CD1c-positive myeloid dendritic cell (primary cell): ENCODE measurements at regions not wholly inside any gene's neighbourhood (a gene's known extent, or its start where the extent isn't known, plus 50 kb on each side); places are given as distances from the start of the nearest gene placed in this dataset.
A peak's percentile ranks its signal among the peaks of the same experiment; 100 is the strongest.

Source experiments
- DNase-seq: peaks from one replicate; pipeline ENCODE4 v3.0.0-alpha.2; 2016; ENCODE audit errors: extremely low spot score

DNA sequence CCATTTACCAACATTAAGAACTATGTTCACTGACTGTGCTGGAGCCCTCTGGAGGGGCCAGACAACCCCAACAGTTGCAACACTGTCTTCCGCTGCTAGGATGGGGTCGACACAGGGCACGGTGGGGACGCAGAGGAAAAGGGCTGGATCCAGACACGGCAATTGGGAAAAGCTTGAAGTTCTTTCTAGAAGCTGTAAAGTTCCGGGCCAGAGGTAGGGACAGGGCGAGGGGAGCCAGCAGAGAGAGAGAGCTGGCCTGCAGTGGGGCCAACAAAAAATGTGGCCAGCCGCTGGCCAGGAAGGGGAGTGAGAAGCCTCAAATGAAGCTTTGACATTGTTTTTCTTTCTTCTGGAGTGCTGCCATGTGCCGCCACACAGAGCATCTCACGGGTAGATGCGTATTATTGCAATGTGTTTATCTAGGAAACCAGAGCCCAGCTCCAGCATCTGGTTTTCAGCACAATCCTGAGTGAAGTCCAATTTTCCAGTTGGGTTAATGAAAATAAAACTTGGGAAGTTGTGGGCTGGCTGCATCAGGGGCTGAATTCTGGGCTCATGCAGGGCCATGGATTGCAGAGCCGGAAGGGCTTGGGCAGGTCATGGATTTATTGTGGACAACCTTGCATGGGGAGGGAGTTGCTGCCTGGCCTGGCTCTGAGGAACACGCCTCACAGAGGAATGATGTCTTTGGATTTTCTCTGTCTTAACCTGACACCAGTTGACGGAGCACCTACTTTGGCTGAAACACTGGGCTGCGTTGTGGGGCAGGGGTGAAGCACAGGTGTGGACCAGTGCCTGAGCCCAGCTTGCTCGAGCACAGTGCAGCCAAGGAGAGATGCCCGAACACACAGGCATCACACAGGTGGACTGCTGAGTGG, 67.6 kb upstream of the AMPD3 start:
- no peak for DNase-seq

DNA sequence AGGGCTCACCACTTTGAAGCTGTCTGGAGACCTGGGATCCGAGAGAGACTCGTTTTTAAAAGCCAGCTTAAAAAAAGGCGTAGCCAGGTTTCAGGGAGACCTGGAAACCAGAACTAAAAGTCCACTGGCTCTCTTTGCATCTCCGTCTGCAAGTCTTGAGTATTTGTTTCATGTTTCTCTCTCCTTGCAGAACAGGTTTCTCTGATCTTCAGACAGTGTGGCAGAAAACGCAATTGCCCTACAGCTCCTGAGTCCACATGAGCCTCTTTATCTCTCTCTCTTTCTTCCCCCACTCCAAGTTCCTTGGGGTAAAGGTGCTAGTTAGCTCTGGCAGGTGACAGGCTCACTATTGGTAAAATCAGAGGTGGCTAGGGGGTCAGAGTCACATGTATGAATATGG, 67.0 kb upstream of the AMPD3 start:
- no peak for DNase-seq

DNA sequence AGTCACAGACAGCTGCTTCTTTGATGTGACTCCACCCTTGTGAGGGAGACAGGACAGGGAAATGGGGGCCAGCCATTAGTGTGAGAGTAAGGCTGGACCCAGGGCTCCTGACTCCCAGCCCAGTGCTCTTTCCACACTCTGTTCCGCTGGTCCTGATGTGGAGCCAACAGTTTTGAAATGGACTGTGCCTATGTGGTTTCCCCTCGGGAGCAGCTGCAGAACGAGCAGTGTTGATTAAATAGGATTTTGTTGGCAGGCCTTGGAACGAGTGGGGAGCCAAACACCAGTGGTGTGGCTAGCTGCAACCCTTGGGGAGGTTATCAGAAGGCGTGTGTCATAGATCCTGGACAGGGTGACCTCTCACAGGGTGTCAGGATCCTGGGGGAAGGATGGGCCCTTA, 66.5 kb upstream of the AMPD3 start:
- no peak for DNase-seq

DNA sequence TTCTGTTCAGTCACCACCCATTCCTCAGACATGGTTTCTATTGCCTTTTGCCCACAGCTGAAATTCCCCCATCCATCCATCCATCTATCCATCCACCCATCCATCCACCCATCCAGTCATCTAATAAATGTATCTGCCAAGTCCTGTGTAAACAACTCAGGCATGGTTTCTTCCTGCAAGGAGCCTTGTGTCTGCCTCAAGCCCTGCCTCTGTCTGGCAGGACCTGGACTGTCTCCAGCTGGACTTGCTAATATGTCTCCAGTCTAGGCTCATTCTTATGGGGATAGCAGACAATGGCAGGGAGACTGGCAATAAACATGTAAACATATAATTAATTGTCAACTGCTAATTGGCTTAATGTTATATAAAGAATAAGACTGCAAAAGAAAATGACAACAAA, 64.7 kb upstream of the AMPD3 start:
- no peak for DNase-seq

DNA sequence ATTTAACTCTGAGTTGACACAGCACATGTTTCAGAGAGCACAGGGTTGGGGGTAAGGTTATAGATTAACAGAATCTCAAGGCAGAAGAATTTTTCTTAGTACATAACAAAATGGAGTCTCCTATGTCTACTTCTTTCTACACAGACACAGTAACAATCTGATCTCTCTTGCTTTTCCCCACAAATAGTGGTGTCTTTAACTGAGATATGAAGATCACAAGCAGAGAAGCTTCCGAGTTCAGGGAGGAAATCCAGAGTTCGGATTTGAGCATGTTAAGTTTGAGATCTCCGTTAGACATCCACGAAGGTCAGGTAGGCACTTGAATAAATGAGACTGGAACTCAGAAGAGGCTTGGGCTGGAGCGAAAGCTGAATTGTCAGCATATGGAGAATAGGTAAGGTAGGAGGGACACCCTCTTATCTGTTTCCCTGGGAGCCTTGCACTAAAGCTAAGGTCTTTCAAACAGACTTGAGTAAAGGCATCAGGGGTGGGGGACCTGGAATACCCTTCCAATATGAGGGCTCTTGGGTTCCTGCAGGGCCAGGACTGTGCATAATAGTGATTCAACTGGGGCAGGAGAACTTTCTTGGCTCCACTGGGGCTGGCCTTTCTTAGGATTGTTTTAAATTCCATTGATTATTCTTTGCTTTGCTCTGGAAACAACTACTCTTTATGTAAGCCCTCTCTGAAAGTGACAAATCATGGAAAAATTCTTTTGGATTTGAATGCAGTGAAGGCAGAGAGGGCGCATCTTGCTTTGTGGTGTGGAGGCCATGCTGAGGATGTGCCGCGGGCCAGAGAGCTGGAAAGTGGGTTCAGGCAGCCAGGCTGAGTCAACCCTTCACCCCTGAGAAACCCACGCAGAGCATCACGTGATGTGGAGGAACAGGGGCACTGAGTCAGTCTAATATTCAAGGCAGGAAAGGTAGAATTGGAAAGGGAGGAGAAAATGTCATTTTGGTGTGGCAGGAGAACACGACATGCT, 62.7 kb upstream of the AMPD3 start:
- DNase-seq = no peak

DNA sequence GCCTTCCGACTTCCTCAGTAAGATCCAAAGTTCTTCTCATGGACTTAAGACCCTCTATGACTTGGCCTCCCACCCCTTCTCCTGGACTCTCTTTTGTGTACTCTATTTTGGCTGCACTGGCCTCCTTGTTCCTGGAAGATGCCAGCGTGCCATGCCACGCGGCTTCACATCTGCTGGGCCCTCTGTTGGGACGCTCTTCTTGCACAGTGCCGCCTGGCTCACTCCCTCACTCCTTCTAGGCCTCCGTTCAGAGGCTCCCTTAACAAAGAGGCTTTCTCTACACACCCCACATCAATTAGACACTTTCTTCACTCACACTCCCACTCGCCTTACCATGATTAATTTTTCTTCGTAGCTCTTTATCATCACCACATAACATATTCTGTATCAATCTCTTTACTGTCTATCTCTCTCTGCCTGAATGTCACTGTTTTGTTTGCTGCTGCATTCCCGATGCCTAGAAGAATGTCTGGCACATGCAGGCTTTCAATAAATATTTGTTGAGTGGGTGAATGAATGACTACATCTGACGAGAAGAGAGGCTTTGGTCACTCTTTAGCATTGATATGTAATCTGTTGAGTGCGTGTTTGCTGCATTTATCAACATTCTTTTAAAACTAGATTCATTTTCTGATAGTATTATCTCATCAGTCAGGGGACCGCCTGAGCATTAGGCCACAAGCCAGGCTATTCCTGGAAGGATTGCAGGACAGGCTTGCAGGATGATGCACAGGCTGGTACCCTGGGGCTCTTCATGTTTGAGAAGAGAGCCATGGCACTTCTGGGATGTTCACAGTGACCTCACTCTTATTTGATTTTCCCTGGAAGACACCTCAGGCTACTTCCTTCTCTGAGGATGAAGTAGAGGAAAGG, 60.6 kb upstream of the AMPD3 start:
- DNase-seq = no peak

DNA sequence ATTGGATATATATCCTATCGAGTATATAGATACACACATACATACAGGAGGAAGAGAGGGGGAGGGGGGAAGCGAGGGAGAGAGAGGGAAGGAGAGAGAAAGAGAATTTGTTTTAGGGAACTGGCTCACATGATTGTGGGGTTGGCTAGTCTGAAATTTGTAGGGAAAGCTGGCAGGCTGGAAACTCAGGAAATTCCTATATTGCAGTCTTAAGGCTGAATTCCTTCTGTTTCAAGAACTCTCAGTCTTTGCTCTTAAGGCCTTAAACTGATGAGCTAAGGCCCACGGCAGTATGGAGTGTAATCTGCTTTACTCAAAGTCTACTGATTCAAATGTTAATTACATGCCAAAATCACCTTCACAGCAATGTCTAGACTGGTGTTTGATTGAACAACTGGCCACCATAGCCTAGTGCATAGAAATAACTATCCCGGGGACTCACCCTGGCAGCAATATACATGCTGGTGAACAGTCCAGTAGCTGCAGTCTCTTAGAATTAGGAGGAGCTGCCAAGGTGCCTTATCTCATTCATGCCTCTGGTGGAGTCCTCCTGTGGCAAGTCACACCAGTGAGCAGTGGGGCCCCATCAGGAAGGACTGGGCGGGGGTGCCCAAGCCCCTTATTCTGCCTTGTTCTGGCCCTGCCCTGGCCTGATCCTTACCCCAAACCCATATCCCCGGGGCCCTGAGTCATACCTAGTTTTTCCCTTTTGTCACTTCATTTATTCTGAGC, 59.7 kb upstream of the AMPD3 start:
- DNase-seq = peak; percentile 25

DNA sequence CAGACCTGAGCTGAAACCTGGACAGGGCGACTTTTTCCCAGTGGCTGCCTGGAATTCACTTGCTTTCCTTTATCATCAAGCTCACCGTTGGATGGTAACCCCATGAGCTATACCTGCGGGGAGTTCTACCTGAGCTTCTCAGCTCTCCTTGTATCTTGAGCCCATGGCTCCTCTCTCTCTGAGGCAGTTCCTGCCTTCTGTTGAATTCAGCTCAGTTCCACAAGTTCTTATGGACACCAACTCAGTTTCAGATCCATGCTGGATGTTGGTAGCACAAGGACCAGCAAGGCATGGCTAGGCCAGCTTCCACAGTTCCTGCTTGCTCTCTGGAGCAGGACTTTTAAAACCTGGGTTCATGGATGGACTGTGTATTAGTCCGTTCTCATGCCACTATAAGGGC, 58.3 kb upstream of the AMPD3 start:
- no peak for DNase-seq

DNA sequence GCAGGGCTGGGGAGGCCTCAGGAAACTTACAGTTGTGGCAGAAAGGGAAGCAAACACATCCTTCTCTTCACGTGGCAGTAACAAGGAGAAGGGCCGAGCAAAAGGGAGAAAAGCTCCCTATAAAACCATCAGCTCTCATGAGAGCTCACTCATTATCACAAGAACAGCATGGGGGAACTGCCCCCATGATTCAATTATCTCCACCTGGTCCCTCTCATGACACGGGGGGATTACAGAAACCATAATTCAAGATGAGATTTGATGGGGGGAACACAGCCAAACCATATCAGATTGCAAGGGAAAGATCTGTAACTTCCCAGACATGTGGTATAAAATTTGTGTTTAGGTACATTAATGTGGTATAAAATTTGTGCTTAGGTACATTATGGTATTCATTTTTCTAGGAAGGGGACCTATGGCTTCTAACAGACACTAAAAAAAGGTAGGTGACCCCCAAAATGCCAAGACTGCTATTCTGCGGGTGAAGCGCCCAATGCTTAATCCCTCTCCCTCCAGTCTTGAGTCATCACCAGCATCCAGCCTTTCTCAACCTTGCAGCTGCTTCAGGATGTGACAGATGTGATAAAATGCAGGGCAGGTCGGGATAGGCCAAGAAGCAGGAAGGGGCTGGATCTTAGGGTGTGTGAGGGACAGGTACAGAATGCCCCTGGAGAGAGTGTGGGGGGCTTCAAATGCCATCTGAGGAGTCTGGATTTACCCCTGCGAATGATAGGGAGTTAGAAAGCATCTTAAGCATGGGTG, 57.7 kb upstream of the AMPD3 start:
- DNase-seq = no peak

DNA sequence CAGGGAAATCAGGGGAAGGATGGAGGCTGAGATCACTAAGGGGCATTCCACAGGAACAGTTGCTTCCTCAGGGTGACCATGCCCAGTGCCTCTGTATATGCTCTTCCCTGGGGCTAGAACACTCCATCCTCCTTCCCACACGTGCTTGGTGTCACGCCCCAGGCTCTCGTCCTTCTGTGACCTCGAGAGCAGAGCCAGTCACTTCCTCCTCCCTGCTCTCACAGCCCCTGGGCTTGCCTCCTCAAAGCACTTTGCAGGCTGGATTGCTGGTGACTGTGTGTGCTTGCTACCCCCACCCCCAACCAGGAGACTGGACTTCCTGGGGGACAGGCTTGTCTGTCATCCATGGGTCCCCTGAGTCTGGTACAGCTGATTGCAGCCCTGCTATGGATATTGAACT, 56.5 kb upstream of the AMPD3 start:
- peak; percentile 78 for DNase-seq

DNA sequence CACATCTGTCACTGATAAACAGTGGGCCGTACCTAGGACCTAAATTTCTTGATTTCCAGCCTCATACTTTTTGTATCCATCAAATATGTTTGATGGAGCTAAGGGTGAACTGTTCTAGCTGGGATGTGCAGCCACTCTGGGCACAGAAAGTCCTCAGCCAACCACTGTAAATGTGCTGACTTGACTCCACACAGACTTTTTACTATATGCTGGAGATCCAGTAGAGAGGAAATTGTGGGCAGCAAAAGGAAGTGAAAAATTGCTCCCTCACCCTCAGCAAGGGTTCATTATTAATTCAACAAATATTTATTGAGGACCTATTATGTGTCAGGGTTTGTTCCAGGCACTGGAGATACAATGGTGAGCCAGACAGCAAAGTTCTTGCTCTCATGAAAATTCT, 54.2 kb upstream of the AMPD3 start:
- DNase-seq = peak; percentile 61

DNA sequence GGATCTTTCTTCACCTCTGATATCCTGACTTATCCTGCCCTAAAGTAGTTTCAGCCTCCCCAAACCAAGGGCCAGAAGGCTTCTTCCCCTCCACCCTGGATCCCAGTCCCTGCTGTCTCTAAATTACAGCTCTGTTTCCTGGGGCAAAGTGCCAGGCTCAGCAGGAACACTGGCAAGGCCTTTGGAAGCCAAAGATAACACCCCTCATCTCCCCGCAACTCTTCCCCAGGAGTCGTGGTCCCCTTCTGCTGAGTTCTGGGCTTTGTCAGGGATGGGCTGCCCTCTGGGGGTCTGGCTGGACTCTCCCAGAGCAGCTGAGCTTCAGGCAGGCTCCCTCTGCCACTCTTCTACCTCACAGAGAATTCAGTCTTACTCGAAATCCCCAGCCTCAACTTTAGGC, 53.8 kb upstream of the AMPD3 start:
- no peak for DNase-seq

DNA sequence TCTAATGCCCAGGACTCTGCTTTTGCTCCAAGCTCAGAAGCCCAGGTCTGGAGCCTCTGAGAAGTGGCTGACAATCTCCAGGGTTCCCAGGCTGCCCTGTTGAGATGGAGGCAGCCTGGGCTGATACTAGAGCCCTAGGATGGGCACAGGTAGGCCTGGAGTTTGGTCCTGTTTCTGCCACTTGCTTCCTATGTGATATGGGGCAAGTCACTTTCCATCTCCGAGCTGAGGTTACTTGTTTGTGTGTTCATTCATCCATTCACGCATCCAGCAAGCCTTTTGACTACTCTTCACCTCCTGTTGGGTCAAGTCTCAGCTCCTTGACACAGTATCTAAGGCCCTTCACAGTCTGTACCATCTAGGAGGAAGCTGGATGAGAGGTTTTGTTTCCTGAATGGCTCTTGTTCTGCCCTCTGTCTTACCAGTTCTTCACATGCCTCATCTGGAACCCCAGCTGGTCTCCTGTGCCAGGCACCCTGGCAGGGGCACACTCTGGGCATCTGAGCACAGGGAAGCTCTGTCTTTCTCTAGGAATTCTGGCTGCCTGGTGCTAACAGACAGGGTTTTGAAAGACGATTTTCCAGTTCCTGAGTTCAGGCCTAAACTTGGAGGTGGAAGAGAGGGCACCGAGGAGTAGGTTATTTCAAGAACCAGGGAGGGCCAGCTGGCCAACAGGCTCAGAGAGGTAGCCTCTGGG, 53.2 kb upstream of the AMPD3 start:
- DNase-seq = peak; percentile 16
